ENCODE measurements at regions not wholly inside any gene's neighbourhood (a gene's known extent, or its start where the extent isn't known, plus 50 kb on each side); places are given as distances from the start of the nearest gene placed in this dataset.

DNA sequence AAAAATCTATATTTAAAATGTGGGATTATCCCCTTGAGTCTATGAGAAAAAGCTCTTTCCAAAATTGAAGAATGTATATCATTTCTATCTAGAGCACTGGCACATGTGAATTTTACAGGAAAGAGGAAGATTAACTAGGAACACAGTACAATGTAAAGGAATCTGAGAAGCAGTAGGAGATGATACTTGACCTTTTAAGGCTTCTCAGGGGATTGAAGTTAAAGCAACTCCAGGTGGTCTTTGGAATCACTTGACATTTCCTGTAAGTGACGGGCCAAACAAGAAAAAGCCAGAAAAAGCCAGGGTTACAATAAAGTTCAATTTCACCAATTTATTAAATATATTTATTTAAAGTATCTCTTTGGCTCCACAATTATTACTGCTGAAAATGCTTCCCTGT is 1373.9 kb downstream of the OLFM4 start:
- TF ChIP-seq, protein P1, sequence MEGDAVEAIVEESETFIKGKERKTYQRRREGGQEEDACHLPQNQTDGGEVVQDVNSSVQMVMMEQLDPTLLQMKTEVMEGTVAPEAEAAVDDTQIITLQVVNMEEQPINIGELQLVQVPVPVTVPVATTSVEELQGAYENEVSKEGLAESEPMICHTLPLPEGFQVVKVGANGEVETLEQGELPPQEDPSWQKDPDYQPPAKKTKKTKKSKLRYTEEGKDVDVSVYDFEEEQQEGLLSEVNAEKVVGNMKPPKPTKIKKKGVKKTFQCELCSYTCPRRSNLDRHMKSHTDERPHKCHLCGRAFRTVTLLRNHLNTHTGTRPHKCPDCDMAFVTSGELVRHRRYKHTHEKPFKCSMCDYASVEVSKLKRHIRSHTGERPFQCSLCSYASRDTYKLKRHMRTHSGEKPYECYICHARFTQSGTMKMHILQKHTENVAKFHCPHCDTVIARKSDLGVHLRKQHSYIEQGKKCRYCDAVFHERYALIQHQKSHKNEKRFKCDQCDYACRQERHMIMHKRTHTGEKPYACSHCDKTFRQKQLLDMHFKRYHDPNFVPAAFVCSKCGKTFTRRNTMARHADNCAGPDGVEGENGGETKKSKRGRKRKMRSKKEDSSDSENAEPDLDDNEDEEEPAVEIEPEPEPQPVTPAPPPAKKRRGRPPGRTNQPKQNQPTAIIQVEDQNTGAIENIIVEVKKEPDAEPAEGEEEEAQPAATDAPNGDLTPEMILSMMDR (IDR thresholded peaks at IDR 0.05): no peak
- no peak for TF ChIP-seq POLR2A (IDR thresholded peaks at IDR 0.05)
